ENCODE measurements at regions not wholly inside any gene's neighbourhood (a gene's known extent, or its start where the extent isn't known, plus 50 kb on each side); places are given as distances from the start of the nearest gene placed in this dataset.

GRCh38 chr6:56375806-56376205, 128.4 kb upstream of the COL21A1 start:
- DNase-seq: no peak

- DNase-seq: no peak
Observed at GRCh38 chr6:56374841-56375369, 127.5 kb upstream of the COL21A1 start.

GRCh38 chr6:56372406-56372995, 125.1 kb upstream of the COL21A1 start:
- no peak for DNase-seq

GRCh38 chr6:56370561-56371211, 123.3 kb upstream of the COL21A1 start:
- no peak for DNase-seq

- no peak for DNase-seq
Observed at GRCh38 chr6:56370127-56370540, 122.8 kb upstream of the COL21A1 start.

GRCh38 chr6:56368491-56368890, 121.1 kb upstream of the COL21A1 start:
- no peak for DNase-seq

GRCh38 chr6:56366141-56366852, 118.9 kb upstream of the COL21A1 start:
- DNase-seq: no peak

GRCh38 chr6:56364827-56365339, 117.5 kb upstream of the COL21A1 start:
- no peak for DNase-seq

- no peak for DNase-seq
Observed at GRCh38 chr6:56364431-56364826, 117.0 kb upstream of the COL21A1 start.

- DNase-seq: no peak
Observed at GRCh38 chr6:56363796-56364430, 116.5 kb upstream of the COL21A1 start.

GRCh38 chr6:56361812-56362211, 114.4 kb upstream of the COL21A1 start:
- no peak for DNase-seq

- peak in 1 of 2 donors; percentile 57 for DNase-seq
Observed at GRCh38 chr6:56359201-56359899, 112.0 kb upstream of the COL21A1 start.

- no peak for DNase-seq
Observed at GRCh38 chr6:56357616-56358373, 110.4 kb upstream of the COL21A1 start.

- DNase-seq: no peak
Observed at GRCh38 chr6:56356426-56356825, 109.0 kb upstream of the COL21A1 start.

GRCh38 chr6:56353860-56354259, 106.5 kb upstream of the COL21A1 start:
- no peak for DNase-seq

GRCh38 chr6:56350628-56351260, 103.4 kb upstream of the COL21A1 start:
- DNase-seq: no peak

GRCh38 chr6:56349194-56349593, 101.8 kb upstream of the COL21A1 start:
- no peak for DNase-seq

GRCh38 chr6:56348578-56348977, 101.2 kb upstream of the COL21A1 start:
- no peak for DNase-seq

- DNase-seq: no peak
Observed at GRCh38 chr6:56347526-56347925, 100.1 kb upstream of the COL21A1 start.

GRCh38 chr6:56346958-56347357, 99.6 kb upstream of the COL21A1 start:
- no peak for DNase-seq

GRCh38 chr6:56345376-56345995, 98.1 kb upstream of the COL21A1 start:
- DNase-seq: no peak

Data from bone marrow (tissue), 2 donors.